ENCODE measurements at regions not wholly inside any gene's neighbourhood (a gene's known extent, or its start where the extent isn't known, plus 50 kb on each side); places are given as distances from the start of the nearest gene placed in this dataset.

DNA sequence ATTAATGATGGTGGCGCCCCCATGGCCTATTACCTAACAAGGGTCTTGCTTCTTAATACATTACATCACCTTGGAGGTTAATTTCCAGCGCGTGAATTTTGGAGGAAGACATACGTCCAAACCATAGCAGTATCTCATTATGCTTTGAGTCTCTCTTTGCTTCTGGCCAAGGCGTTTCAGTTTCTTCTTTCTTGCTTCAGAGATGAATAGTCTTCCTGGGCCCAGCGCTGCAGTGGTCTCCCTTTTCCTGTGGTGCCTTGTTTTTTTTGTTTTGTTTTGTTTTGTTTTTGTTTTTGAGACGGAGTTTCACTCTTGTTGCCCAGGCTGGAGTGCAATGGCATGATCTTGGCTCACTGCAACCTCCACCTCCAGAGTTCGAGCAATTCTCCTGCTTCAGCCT, 268.4 kb downstream of the SOX4 start:
- Histone ChIP-seq H3K4me3 (no peak overlapping the region), H3K36me3 (no peaks in the 10 kb centered on the region), H3K4me1 (ENCODE audit: control insufficient read depth in 1 of 2, low read depth in 2 of 2) (no peaks in the 10 kb centered on the region)

DNA sequence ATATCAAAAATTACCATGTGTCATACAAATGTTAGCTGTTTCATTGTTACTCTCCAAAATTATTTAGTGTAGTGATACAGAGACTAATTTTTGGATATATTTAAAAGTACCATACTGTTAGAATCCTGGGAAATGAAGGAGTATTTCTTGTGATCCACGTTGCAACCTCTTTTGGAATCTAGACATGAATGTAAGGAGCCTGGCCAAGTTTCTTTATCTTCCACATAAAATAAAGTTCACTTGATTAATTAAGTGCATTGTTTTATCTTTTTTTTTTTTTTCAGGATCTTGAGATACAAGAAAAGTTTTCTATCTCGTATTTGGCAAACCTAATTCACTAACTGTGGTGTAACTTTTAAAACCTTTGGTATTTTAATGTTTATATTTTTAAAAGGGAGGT, 270.7 kb downstream of the SOX4 start:
- Histone ChIP-seq H3K27ac (no peak overlapping the region), H3K27me3 (replicated peaks; ENCODE audit: insufficient read depth) (no peaks in the 10 kb centered on the region), H3K4me3 (no peak overlapping the region), H3K4me1 (ENCODE audit: control insufficient read depth in 1 of 2, low read depth in 2 of 2) (no peaks in the 10 kb centered on the region), H3K36me3 (no peaks in the 10 kb centered on the region), H3K9me3 (no peaks in the 10 kb centered on the region)
- ATAC-seq (ENCODE audit: insufficient number of reproducible peaks, low FRiP score, low read depth) = no peak
- no peak for DNase-seq (ENCODE audit: low spot score)
- TF ChIP-seq, protein P1, sequence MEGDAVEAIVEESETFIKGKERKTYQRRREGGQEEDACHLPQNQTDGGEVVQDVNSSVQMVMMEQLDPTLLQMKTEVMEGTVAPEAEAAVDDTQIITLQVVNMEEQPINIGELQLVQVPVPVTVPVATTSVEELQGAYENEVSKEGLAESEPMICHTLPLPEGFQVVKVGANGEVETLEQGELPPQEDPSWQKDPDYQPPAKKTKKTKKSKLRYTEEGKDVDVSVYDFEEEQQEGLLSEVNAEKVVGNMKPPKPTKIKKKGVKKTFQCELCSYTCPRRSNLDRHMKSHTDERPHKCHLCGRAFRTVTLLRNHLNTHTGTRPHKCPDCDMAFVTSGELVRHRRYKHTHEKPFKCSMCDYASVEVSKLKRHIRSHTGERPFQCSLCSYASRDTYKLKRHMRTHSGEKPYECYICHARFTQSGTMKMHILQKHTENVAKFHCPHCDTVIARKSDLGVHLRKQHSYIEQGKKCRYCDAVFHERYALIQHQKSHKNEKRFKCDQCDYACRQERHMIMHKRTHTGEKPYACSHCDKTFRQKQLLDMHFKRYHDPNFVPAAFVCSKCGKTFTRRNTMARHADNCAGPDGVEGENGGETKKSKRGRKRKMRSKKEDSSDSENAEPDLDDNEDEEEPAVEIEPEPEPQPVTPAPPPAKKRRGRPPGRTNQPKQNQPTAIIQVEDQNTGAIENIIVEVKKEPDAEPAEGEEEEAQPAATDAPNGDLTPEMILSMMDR (IDR thresholded peaks at IDR 0.05) = no peak

More for the DNA sequence above, 268.4 kb downstream of the SOX4 start:
- ATAC-seq (ENCODE audit: insufficient number of reproducible peaks, low FRiP score, low read depth) (no peak), DNase-seq (ENCODE audit: low spot score) (no peak)
- Histone ChIP-seq H3K9me3 (no peaks in the 10 kb centered on the region), H3K27me3 (replicated peaks; ENCODE audit: insufficient read depth) (no peaks in the 10 kb centered on the region), H3K27ac (no peak overlapping the region)
- TF ChIP-seq, protein P1 (IDR thresholded peaks at IDR 0.05) = no peak

DNA sequence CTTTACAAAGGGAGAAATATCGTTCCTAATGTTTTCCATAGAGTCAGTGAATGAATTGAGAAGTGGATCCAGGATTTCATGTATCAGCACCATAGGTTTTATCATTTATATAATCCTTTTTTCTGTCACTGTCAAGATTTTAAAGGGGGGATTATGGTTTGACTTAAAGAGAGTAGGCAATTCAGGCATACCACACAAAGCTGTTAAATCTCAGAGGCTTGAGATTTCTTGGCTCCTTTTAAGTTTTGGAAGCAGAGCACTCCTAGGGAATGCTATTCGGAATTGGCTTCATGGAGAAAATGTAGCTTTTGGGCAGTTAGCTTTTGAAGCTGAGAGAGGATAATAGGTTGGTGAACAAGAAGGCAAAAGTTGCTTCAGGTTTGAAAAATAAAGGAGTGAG, 274.7 kb downstream of the SOX4 start:
- Histone ChIP-seq H3K4me1 (ENCODE audit: control insufficient read depth in 1 of 2, low read depth in 2 of 2) (peaks cover 2 to 15% of the 10 kb centered on the region in 2 donors), H3K9me3 (no peaks in the 10 kb centered on the region), H3K27ac (no peak overlapping the region), H3K4me3 (no peak overlapping the region), H3K36me3 (no peaks in the 10 kb centered on the region), H3K27me3 (replicated peaks; ENCODE audit: insufficient read depth) (no peaks in the 10 kb centered on the region)
- no peak for DNase-seq (ENCODE audit: low spot score)
- no peak for ATAC-seq (ENCODE audit: insufficient number of reproducible peaks, low FRiP score, low read depth)
- TF ChIP-seq, protein P1 (IDR thresholded peaks at IDR 0.05) = no peak

DNA sequence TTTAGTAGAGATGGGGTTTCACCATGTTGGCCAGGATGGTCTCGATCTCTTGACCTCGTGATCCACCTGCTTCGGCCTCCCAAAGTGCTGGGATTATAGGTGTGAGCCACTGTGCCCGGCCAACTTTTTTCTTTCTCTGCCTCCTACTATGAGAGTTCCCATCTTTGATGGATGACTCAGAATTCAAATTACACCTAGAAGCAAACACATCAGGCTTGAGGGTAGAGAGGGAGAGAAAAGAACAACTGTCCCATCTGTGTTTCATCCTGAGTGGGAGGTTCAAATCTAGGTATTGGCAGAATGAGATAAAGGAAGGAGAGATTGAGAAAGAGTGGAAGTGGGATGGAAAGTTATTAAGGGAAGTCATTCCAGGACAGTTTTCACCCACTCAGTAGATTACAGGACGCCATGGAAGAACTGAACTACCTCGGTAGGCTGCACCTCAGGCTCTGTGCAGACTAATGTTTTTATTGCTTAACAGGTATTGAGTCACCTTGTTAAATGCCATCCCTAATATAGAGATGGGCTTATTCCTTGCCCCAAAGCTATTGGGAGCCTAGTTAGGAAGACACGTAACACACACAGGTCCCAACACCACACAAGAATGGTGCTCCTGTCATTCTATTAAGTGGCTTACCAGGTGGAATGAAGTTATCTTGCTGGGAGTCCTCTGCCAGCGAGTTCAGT, 275.7 kb downstream of the SOX4 start:
- Histone ChIP-seq H3K4me1 (ENCODE audit: control insufficient read depth in 1 of 2, low read depth in 2 of 2) (peaks cover 4 to 23% of the 10 kb centered on the region in 2 donors), H3K4me3 (no peak overlapping the region), H3K36me3 (no peaks in the 10 kb centered on the region), H3K27ac (no peak overlapping the region), H3K27me3 (replicated peaks; ENCODE audit: insufficient read depth) (no peaks in the 10 kb centered on the region), H3K9me3 (no peaks in the 10 kb centered on the region)
- no peak for ATAC-seq (ENCODE audit: insufficient number of reproducible peaks, low FRiP score, low read depth)
- no peak for DNase-seq (ENCODE audit: low spot score)
- TF ChIP-seq, protein P1 (IDR thresholded peaks at IDR 0.05) = no peak

DNA sequence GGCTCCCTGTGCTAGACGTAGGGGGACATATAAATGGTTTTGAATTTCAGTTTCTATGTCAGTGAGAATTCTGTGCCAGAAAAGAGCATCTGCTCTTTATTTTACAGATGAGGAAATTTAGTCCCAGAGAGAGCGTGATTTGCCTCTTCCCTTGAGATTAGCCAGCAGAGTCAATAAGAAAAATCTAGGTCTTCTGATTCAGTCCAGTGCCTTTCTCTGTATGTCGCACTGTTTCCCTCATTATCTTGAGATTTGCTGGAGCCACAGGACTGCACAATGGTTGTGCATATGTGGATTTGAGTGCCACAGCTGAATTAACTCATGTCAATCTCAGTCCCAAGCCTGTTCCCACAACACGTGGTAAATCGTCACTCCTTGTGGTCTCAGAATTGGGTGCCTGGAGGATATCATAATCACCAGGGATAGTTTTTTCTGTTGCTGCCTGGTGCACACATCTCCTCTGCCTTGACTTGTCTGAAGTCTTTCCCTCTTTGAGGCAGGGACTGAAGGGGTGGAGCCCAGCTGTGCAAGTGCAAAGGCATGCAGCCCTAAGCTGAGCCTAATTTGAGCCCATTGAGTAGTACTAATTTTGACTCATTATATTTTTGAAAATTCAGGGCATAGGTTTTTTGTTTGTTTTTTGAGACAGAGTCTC, 276.7 kb downstream of the SOX4 start:
- ATAC-seq (ENCODE audit: insufficient number of reproducible peaks, low FRiP score, low read depth) = no peak
- peaks cover 4 to 23% of the 10 kb centered on the region in 2 donors for H3K4me1 ChIP-seq (ENCODE audit: control insufficient read depth in 1 of 2, low read depth in 2 of 2)
- H3K36me3 ChIP-seq = no peaks in the 10 kb centered on the region
- TF ChIP-seq, protein P1 (IDR thresholded peaks at IDR 0.05) = no peak
- H3K9me3 ChIP-seq = no peaks in the 10 kb centered on the region
- DNase-seq (ENCODE audit: low spot score) = no peak
- H3K27ac ChIP-seq = no peak overlapping the region
- no peaks in the 10 kb centered on the region for H3K27me3 ChIP-seq (replicated peaks; ENCODE audit: insufficient read depth)
- no peak overlapping the region for H3K4me3 ChIP-seq
